Prostate gland (tissue), 2 donors: ENCODE measurements at regions not wholly inside any gene's neighbourhood (a gene's known extent, or its start where the extent isn't known, plus 50 kb on each side); places are given as distances from the start of the nearest gene placed in this dataset.
"Not testable (repeated sequence)": the region's sequence is repeated elsewhere in the genome, so short reads cannot be mapped to it uniquely, and the experiment has no call there.

Experiments
- CTCF ChIP-seq, 4 experiments: fragments of 200-600 bp in 2 of 4; fragments of 450-650 bp in 2 of 4; sonication (generic) in 2 of 4; IDR thresholded peaks; 1 replicate in 3 of 4; 2 replicates in 1 of 4; pipeline ENCODE4 v1.5.1; 2016 to 2019; ENCODE audit warnings: antibody characterized with exemption in 4 of 4, mild to moderate bottlenecking in 2 of 4, moderate library complexity in 2 of 4
- POLR2AphosphoS5 ChIP-seq: sonication (generic); formaldehyde crosslinking; IDR thresholded peaks from one replicate; pipeline ENCODE4 v1.6.1; 2017; ENCODE audit warnings: antibody characterized with exemption

- TF ChIP-seq POLR2AphosphoS5; CTCF (IDR thresholded peaks at IDR 0.05): not testable (repeated sequence)
Measured at GRCh38 chr21:5154641-5154982, 5366.8 kb upstream of the TPTE start.
